HL-60 (cell line): ENCODE measurements at regions not wholly inside any gene's neighbourhood (a gene's known extent, or its start where the extent isn't known, plus 50 kb on each side); places are given as distances from the start of the nearest gene placed in this dataset.

Experiments used
- CTCF ChIP-seq: IDR thresholded peaks from one replicate; pipeline ENCODE4 v1.5.1; 2011; ENCODE audit warnings: low read length, control low read depth, inconsistent platforms; ENCODE audit not compliant: insufficient read depth
- GABPA ChIP-seq: IDR thresholded peaks from 2 replicates; pipeline ENCODE4 v1.6.1; 2012; ENCODE audit warnings: low read depth
- POLR2AphosphoS5 ChIP-seq: IDR thresholded peaks from 2 replicates; pipeline ENCODE4 v1.6.1; 2012; ENCODE audit warnings: low read depth
- REST ChIP-seq: IDR thresholded peaks from 2 replicates; pipeline ENCODE4 v1.6.1; 2012; ENCODE audit warnings: low read depth; ENCODE audit not compliant: insufficient replicate concordance

GRCh38 chr13:50141375-50141975, 126.2 kb downstream of the KCNRG start:
- TF ChIP-seq REST (no peak), POLR2AphosphoS5 (no peak), CTCF (no peak), GABPA (no peak)
